GM18867 (cell line): ENCODE measurements at regions not wholly inside any gene's neighbourhood (a gene's known extent, or its start where the extent isn't known, plus 50 kb on each side); places are given as distances from the start of the nearest gene placed in this dataset.
"Not testable (repeated sequence)": the region's sequence is repeated elsewhere in the genome, so short reads cannot be mapped to it uniquely, and the experiment has no call there.

Source experiments
- ATAC-seq: cut with Tn5 transposase; IDR thresholded peaks from one replicate; pipeline ENCODE4 v1.9.1; 2021; ENCODE audit warnings: mild to moderate bottlenecking, moderate library complexity; ENCODE audit not compliant: unreplicated experiment

DNA sequence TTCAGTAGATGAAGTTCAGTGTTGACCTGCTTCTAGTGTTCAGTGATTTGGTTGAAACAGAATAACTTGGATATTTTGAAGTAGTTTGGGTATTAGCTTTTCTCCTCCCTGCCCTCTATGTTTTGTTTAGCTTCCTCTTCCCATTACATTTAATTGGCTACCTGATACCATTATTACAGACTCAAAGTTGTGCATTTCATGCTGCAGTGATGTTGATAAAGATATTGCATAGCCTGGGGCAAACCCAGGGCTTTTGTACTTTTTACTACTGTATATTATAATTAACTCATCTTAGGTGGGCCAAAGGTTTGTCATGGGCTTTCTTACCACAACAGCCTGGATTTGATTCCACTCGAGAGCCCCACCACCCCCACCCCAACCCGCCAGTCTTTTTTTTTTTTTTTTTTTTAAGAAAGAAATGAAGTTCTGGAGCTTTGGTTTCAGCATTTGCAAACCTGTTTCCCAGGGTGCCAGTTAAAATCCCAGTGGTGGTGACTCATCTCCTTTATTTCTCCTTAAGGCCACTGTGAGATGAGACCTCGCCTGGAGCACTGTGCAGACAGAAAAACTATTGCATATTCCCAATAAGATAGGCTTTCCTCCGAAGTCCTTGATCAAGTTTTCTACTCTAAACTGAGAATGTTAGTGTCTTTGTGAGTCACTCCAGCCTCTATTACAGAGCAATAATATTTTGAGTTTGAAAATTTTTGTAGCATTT is 393.7 kb upstream of the FANCL start:
- no peak for ATAC-seq

DNA sequence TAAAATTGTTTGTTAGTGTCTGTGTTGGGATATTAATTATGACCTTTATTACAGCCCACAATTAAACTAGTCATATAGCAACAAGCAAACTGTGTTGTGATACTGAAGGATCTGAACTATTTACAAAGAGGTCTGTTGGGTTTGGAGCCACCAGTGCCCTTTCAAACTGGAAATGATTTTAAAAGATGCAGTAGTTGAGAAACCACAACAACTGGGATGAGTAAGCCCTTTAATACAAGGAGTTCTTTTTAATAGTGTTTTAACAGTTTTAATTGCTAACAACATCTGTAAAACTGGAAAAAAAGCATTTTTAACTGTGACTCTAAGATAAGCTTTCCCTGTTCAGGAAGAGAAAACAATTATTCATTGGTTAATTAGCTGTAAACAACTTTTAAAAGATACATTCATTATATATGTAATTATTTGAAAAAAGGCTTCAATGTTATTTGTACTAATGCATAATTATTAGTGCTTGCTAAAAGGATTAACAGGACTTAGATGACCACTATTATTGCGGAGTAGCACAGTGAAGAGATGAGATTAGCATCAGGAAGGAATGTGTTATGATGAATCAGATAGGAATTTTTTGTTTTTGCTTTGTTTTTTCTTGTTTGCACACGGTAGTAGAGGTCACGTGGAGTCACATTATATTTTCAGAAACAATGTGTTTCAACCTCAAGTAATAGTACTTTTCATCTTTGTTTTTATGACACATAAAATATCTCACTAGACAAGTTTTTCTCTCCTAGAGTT is 392.7 kb upstream of the FANCL start:
- ATAC-seq: no peak

DNA sequence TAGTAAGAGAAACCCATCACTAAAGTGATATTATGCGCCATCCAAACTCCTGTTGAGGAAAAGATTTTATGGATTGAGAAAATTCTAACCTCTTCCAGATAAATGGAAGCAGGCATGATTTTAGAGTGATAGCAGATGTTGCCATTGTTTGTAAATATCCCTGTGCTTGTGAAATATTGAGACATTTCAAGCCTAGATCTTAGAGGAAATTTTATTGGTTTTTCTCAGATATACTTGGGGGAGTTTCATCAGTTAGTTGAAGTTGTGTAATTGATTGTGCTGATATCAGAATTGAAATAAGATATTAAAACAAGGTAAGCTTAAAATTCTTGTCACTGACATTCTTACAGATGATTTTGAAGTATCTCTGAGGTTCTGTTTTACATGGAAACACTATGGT is 390.9 kb upstream of the FANCL start:
- no peak for ATAC-seq

DNA sequence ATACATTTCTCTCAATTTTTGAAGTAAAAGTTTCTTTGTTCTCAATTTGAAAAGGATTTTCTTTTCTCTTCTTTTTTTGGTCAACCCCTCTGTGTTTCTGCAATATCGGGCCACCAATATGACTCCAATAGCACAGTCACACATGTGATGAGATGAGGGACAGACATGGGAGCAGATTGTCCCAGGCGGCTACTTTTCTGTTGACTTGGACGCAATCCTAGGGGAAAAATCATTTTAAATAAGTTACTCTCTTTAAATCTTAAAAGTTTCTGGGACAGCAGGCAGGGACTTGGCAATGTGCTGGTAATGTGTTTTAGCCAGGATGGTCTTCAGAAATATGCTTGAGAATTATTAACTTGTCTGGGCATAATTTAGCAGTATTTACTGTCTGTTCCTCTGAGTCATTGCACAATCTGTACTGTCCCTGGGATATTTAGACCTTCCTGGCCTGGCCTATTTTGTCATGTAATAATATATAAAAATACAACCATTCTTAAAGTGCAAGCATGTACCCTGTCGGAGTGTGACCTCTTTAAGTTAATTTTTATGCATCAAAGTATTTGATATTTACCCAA is 388.5 kb upstream of the FANCL start:
- no peak for ATAC-seq

DNA sequence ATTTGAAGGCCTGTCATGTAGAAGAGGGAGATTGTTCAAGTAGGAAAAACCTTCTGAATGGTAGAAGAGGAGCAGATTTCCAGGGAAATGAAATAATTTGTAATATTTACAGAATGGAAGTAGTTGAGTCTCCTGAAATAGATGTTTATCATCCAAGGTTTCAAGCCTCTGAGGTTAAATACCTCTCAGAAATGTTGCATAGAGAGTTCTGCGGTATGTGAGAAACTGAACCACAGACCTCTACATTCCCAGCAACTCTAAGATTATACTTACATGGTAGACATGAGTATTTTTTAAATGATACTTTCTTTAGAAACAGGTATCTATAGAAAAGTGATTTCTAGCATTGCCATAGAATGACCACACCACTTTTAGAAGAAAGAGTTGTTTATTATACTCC is 379.8 kb upstream of the FANCL start:
- no peak for ATAC-seq

DNA sequence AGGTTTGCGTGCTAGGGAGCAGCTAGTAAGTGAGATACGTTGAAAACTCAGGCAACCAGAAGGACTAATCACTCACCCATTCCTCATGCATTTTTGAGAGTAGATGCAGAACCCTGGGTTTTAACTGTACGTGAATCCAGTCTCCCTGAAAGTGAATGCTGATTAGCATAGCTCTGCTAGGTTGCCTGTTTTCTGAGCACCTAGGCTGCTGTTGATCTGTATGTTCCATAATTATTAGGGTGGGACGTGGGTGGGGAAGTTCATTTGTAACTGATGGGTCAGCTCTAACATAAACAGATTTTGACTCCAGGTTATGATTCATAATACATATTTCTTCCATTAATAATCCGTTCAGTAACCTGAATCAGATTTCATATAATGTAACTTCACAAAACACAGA is 379.0 kb upstream of the FANCL start:
- ATAC-seq: no peak

DNA sequence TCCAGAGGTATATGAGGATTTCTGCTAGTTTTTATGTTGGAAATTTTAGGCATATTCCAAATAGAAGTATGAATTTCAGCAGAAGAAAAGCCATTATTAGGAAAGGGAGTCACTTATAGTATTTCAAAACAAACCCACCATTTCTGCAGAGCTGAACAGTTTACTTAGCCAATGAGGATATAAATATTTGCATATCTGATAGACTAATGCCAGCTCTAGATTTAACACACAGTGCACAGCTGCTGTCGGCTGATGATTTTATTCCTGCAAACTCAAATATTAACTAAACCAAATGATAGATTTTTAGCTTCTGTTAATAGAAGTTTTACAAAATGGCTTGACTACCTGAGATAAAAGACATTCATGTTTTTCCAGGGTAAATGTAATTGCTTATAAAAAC is 375.8 kb upstream of the FANCL start:
- no peak for ATAC-seq

DNA sequence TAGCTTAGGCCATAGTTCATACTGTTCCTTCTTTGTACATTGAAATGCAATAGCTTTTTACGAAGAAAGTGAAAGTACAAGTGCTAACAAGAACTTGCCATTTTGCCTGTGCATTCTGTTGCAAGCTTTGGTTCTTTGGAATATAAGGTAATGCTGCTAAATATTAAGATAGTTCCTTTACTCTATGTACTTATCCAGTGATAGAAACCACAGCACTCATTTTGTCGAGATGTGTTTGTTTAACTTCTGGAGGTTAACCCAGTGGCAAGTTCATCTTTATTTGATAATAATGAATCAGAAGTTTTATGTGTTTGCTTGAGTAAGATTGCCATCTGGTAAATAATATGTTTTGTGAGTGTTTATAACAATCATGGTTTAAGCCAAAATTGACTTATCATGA is 373.1 kb upstream of the FANCL start:
- no peak for ATAC-seq

DNA sequence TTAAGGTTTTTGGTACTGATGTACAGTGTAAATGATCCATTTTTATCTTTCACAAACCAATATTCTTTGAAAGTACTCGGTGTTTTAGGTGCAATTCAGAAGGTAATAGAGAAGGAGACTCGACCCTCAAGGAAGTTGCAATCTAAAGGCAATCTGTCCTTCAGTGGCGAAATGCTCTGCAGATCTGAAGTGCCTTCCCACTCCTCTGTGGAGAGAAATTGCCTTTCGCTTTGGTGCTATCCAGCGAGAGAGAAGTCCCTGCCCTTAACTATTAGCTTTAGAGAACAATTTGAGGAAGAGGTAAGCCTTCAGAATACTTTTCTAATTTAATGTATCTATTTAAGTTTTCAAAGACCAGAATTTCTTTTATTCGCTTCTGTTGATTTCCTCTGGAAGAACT is 371.8 kb upstream of the FANCL start:
- no peak for ATAC-seq

DNA sequence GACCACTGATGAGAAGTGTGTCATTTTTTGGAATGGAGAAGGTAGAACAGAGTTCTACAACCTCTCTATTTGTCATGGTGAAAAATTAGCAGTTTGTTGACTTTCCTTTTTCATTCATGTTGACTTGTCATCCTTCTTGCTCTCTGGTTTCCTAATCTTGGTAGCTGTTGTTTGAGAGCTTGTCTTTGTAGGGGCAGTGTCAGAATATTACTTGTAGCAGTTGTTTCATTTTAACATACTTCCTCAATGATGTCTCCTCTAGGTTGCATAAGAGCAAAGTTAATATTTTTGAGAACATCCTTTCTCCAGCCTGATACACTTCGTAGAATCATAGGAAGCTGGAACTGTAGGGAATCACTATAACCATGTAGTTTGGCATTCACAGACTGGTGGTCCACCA is 368.2 kb upstream of the FANCL start:
- ATAC-seq: no peak

DNA sequence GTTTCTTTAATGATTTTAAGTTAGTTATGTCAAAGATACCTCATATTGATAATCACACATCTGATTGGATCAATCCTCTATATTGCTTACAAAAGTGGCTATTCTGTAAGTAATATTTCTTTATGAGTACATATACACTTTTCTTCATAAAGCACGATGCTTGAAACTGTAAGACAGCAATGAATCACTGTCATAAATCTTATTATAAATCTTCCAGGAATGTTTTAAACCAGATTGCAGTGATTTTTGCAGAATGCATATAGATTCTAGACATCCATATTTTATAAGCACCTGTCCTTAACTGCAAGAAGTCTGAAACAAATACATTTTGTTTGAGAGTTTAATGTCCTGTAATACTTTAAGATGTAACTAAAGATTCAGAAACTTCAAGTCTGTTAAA is 367.0 kb upstream of the FANCL start:
- ATAC-seq: no peak

DNA sequence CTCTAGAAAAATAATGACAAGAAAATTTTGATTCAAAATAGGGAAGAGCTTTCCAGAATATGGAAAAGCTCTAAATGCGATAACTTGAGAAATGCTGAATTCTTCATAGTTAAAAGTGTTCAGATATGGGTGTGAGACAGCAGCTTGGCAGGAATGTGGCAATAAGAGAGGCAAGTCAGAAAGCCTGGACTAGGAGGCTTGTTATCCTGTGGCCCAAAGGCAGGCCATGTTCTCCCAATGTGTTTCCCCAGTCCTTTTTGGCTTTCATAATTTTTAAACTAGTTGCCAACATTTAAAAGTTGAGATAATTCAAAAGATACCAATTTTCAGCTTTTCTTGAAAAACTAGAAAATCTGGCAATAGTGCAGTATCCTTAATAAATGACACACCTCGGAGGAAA is 366.3 kb upstream of the FANCL start:
- ATAC-seq: no peak

DNA sequence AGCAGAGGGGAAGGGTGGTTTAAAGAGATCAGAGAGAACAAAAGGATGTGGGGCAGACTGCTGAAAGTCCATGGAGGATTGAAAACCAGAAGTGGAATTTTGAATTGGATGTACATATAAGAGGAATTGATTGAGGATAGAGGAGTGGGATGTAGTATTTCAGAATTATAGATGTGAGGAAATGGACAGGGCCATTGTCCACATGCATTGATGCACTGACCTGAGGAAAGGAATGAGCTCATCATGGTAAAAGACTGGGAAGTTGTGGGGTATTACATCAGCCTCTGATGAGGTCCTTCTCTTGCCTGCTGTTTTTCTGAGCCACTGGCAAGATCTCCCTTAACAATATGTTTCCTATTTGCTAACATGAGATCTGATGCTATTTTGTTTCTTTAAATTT is 365.7 kb upstream of the FANCL start:
- no peak for ATAC-seq

DNA sequence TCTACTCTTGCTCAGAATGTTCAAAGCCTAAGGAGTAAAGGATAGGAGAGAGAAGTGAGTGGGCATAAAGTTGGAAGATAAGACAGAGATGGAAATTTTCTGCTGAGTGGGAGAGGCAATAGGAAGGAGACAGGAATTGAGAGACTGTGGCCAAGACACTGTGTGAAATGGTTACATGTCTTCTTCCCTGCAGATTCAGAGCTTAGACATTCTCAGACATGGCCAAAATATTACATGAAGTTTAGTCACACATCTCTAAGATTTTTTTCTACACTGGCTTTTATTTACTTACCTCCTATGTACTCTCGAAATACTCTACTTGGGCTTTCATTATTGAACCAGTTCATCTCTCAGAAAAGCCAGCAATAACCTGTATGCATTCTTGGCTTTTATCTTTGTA is 363.0 kb upstream of the FANCL start:
- ATAC-seq: no peak

DNA sequence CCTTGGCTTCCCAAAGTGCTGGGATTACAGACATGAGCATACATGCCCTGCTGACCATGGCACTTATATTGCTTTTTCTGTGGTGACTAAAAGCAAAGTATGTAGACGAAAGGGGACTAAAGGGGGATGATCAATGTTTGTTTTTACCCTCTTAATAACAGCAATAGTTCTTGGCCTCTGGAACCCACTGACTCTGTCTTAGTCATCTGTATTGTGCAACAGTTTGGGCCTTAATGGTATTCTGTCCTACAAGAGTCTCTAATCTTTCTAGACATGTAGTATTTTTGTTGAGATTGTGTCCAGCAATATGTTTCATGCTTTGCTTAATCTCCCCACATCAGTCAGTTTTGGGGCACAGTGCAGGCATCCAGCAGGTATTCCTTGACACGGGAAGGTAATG is 359.9 kb upstream of the FANCL start:
- no peak for ATAC-seq

DNA sequence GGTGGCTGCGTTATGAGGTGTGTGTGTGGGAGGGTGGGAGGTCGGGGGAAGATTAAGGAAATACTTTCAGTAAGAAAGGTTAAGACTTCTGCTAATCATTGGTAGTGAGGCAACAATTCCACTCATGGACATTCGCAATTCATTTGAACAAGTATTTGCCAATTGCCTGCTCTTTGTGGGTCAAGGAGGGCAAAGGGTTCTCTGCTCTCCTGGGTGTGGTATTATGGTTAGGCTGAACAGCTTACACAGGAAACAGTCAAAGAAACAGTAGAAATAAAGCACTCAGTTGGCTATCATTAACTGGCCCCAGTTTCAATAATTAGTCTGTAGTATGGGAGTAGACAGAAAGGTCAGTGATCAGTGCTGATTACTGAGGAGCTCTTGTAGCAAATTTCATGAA is 357.0 kb upstream of the FANCL start:
- ATAC-seq: no peak

DNA sequence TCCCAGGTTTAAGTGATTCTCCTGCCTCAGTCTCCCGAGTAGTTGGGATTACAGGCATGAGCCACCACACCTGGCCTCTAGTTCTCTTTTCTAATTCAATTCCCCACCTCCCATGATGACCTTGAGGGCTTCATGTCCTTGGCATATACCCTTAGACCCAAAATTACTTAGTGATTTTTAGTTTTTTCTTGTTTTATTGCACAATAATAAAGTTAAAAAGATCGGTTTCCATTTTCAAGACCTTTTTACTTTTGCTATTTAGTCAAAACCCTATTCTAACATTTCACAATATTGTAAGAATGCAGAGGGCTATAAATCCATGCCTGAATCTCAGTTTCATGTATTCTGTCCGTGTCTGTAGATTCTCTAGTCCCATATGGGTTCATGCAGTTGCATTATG is 354.6 kb upstream of the FANCL start:
- no peak for ATAC-seq

DNA sequence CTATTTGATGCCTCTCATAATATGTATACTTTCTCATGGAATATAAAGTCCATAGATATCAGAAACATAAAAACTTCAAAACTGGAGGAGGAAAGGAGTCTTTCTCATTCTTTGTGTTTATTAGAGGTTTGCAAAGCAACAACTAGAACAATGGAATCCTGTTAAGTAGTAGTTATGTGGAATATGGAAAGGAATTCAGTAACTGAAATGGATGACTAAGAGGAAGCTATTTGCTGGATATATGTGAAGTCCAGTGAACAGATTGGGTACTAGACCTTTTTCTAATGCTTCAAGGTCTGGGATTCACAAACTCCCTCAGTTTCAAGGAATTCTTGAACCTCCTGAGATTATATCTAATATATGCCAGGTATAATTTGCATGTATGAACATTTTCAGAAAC is 353.6 kb upstream of the FANCL start:
- no peak for ATAC-seq

DNA sequence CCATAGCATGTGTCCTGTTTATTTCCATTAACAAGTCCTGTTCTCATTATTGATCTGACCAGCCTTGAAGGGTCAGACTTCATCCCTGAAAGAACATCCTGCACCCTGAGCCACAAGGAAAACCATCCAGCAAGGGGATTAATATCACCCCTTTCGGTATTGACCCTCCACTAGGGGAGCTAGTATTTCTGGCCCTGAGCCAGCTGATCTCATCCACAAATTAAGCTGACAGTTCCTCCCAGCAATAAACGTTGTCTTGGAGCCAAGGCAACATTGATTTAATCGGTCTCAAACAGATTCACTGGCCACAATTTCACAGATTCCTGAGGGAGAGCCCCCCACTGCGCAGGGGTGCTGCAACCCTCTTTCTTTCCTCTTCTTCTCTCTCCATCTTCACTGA is 353.1 kb upstream of the FANCL start:
- no peak for ATAC-seq

DNA sequence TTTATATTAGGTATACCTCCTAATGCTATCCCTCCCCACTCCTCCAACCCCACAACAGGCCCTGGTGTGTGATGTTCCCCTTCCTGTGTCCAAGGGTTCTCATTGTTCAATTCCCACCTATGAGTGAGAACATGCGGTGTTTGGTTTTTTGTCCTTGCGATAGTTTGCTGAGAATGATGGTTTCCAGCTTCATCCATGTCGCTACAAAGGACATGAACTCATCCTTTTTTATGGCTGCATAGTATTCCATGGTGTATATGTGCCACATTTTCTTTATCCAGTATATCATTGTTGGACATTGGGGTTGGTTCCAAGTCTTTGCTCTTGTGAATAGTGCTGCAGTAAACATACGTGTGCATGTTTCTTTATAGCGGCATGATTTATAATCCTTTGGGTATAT is 345.1 kb upstream of the FANCL start:
- ATAC-seq: not testable (repeated sequence)

DNA sequence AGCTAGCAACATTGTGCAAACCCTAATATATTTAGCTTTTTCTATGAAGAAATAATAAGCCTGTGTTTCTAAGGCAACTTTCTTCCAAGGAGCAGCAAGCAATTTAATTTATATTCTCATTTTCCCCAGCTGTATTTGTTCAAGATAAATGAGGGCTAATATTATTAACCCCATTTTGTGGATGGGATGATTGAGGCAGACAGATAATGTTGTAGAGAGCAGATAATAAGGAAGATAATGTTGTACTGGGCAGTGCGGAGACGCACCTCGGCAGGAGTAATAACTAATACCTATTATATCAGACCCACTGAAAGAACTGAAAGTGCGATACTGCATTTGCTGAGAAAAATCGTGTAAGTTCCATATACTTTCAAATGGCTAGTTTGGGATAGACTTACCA is 344.1 kb upstream of the FANCL start:
- no peak for ATAC-seq

DNA sequence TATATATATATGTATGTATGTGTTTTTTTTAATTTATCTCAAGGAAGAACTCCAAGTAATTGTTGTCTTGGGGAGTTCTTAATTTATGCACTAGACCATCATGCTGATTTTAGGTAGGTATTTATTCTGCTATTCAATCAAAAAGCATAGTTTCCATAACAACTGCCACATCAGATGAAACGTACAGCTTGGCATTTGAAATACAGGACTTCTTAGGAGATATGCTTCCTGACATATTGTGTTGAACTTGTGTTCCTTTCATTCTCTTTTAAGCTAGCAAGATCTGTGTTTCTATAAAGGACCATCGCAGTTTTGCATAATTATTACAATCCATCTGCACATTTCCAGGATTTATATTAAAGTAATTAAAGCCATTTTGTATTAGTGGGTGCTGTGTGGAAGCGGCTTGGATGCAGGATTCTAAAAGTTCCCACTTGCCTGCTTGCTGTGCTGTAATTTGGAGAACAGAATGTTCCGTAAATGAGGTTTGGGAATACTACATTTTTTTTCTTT is 343.5 kb upstream of the FANCL start:
- ATAC-seq: no peak
